ENCODE measurements at regions not wholly inside any gene's neighbourhood (a gene's known extent, or its start where the extent isn't known, plus 50 kb on each side); places are given as distances from the start of the nearest gene placed in this dataset.

GRCh38 chr5:87574106-87574505, 161.4 kb upstream of the CCNH start:
- TF ChIP-seq EP300 (IDR thresholded peaks at IDR 0.05) (no peak), CTCF (IDR thresholded peaks at IDR 0.05) (no peak), POLR2AphosphoS5 (IDR thresholded peaks at IDR 0.05) (no peak), POLR2A (IDR thresholded peaks at IDR 0.05) (no peak)

All from sigmoid colon (tissue), 4 donors.